HEK293 (cell line): ENCODE measurements at regions not wholly inside any gene's neighbourhood (a gene's known extent, or its start where the extent isn't known, plus 50 kb on each side); places are given as distances from the start of the nearest gene placed in this dataset.

Experiments used
- CTCF ChIA-PET: fragments of 350-600 bp; formaldehyde crosslinking; extraction: SDS; loops from one replicate; lab custom pipeline; 2021; ENCODE audit warnings: antibody characterized with exemption; lab: Yijun Ruan, JAX
- POLR2A ChIA-PET: fragments of 300-600 bp; formaldehyde crosslinking; extraction: SDS; loops from one replicate; lab custom pipeline; 2020; ENCODE audit warnings: antibody characterized with exemption, inconsistent platforms; lab: Yijun Ruan, JAX
- H3K27ac ChIP-seq: fragments of 200-500 bp; sonication (Bioruptor generic); 2 replicates; pipeline ENCODE4 v1.5.1; 2014; ENCODE audit warnings: low read depth, low read length, control low read depth, inconsistent platforms; ENCODE audit errors: extremely low read depth
- H3K36me3 ChIP-seq, 2 experiments: fragments of 200-500 bp in 1 of 2; sonication (Bioruptor generic) in 1 of 2; 1 replicate in 1 of 2; 2 replicates in 1 of 2; pipeline ENCODE4 v1.5.1; 2014 to 2017; ENCODE audit warnings: inconsistent platforms in 2 of 2, low read length in 2 of 2; ENCODE audit not compliant: control insufficient read depth in 2 of 2, insufficient read depth in 1 of 2
- H3K4me1 ChIP-seq: fragments of 200-500 bp; sonication (Bioruptor generic); 2 replicates; pipeline ENCODE4 v1.5.1; 2014; ENCODE audit warnings: mild to moderate bottlenecking, low read length, inconsistent platforms; ENCODE audit not compliant: control insufficient read depth, insufficient read depth
- H3K4me3 ChIP-seq: 2 replicates; pipeline ENCODE4 v1.5.1; 2011; ENCODE audit warnings: low read depth, mild to moderate bottlenecking, control low read depth, low read length, moderate library complexity
- H3K9me3 ChIP-seq: fragments of 200-500 bp; sonication (Bioruptor generic); 2 replicates; pipeline ENCODE4 v1.5.1; 2014; ENCODE audit warnings: low read depth, low read length, inconsistent platforms; ENCODE audit not compliant: control insufficient read depth, insufficient read depth
- GLIS1 ChIP-seq: fragments of 450-650 bp; formaldehyde crosslinking; IDR thresholded peaks from 2 replicates; pipeline ENCODE4 v1.5.1; 2016; ENCODE audit warnings: missing biosample characterization, missing genetic modification characterization
- HOXC10 ChIP-seq: sonication (generic); formaldehyde crosslinking; IDR thresholded peaks from 2 replicates; pipeline ENCODE4 v1.8.1; 2023; ENCODE audit warnings: mild to moderate bottlenecking, missing genetic modification reagents
- KLF16 ChIP-seq: fragments of 450-650 bp; formaldehyde crosslinking; IDR thresholded peaks from 2 replicates; pipeline ENCODE4 v1.5.1; 2017; ENCODE audit warnings: missing biosample characterization, missing genetic modification characterization
- KLF8 ChIP-seq: fragments of 450-650 bp; formaldehyde crosslinking; IDR thresholded peaks from 2 replicates; pipeline ENCODE4 v1.5.1; 2016; ENCODE audit warnings: missing biosample characterization, missing genetic modification characterization
- SCRT2 ChIP-seq: fragments of 450-650 bp; formaldehyde crosslinking; IDR thresholded peaks from 2 replicates; pipeline ENCODE4 v1.5.1; 2016; ENCODE audit warnings: missing biosample characterization, missing genetic modification characterization
- TRIM28 ChIP-seq: IDR thresholded peaks from 2 replicates; pipeline ENCODE4 v1.6.1; 2011; ENCODE audit warnings: low read length, control low read depth, borderline replicate concordance
- WT1 ChIP-seq: fragments of 450-650 bp; formaldehyde crosslinking; IDR thresholded peaks from 2 replicates; pipeline ENCODE4 v1.5.1; 2016; ENCODE audit warnings: missing biosample characterization, missing genetic modification characterization
- YY2 ChIP-seq: fragments of 450-650 bp; formaldehyde crosslinking; IDR thresholded peaks from 2 replicates; pipeline ENCODE4 v1.5.1; 2016; ENCODE audit warnings: missing biosample characterization, missing genetic modification characterization
- ZFP3 ChIP-seq: fragments of 450-650 bp; formaldehyde crosslinking; IDR thresholded peaks from 2 replicates; pipeline ENCODE4 v1.5.1; 2016; ENCODE audit warnings: low read depth, missing biosample characterization, missing genetic modification characterization
- ZNF211 ChIP-seq: fragments of 450-650 bp; formaldehyde crosslinking; IDR thresholded peaks from 2 replicates; pipeline ENCODE4 v1.5.1; 2016; ENCODE audit warnings: low read depth, missing biosample characterization, missing genetic modification characterization
- ZNF449 ChIP-seq: fragments of 450-650 bp; formaldehyde crosslinking; IDR thresholded peaks from 2 replicates; pipeline ENCODE4 v1.5.1; 2017; ENCODE audit warnings: missing biosample characterization, mild to moderate bottlenecking, missing genetic modification characterization, moderate library complexity
- ZNF529 ChIP-seq: fragments of 450-650 bp; formaldehyde crosslinking; IDR thresholded peaks from 2 replicates; pipeline ENCODE4 v1.5.1; 2017; ENCODE audit warnings: missing genetic modification characterization, missing biosample characterization; ENCODE audit not compliant: insufficient replicate concordance
- ZNF548 ChIP-seq: fragments of 450-650 bp; formaldehyde crosslinking; IDR thresholded peaks from 2 replicates; pipeline ENCODE4 v1.5.1; 2016; ENCODE audit warnings: missing biosample characterization, missing genetic modification characterization
- ZNF549 ChIP-seq: fragments of 450-650 bp; IDR thresholded peaks from 2 replicates; pipeline ENCODE4 v1.5.1; 2018; ENCODE audit warnings: missing biosample characterization, missing genetic modification characterization, mild to moderate bottlenecking, inconsistent platforms, moderate library complexity
- ZNF558 ChIP-seq: fragments of 450-650 bp; formaldehyde crosslinking; IDR thresholded peaks from 2 replicates; pipeline ENCODE4 v1.5.1; 2016; ENCODE audit warnings: missing biosample characterization, missing genetic modification characterization
- ZNF560 ChIP-seq: fragments of 450-650 bp; formaldehyde crosslinking; IDR thresholded peaks from 2 replicates; pipeline ENCODE4 v1.5.1; 2017; ENCODE audit warnings: missing biosample characterization, missing genetic modification characterization, borderline replicate concordance
- ZNF561 ChIP-seq: fragments of 450-650 bp; IDR thresholded peaks from 2 replicates; pipeline ENCODE4 v1.5.1; 2018; ENCODE audit warnings: missing biosample characterization, missing genetic modification characterization, borderline replicate concordance
- ZNF701 ChIP-seq: fragments of 450-650 bp; formaldehyde crosslinking; IDR thresholded peaks from 2 replicates; pipeline ENCODE4 v1.5.1; 2016; ENCODE audit warnings: missing biosample characterization, missing genetic modification characterization
- TF ChIP-seq, protein P1 (sequence below): fragments of 450-650 bp; formaldehyde crosslinking; IDR thresholded peaks from 2 replicates; pipeline ENCODE4 v1.5.1; 2017; ENCODE audit warnings: missing biosample characterization, missing genetic modification characterization
- TF ChIP-seq, protein P2 (sequence below): fragments of 450-650 bp; formaldehyde crosslinking; IDR thresholded peaks from 2 replicates; pipeline ENCODE4 v1.5.1; 2016; ENCODE audit warnings: missing biosample characterization, missing genetic modification characterization
- TF ChIP-seq, protein P3 (sequence below): fragments of 450-650 bp; formaldehyde crosslinking; IDR thresholded peaks from 2 replicates; pipeline ENCODE4 v1.5.1; 2017; ENCODE audit warnings: missing biosample characterization, missing genetic modification characterization

DNA sequence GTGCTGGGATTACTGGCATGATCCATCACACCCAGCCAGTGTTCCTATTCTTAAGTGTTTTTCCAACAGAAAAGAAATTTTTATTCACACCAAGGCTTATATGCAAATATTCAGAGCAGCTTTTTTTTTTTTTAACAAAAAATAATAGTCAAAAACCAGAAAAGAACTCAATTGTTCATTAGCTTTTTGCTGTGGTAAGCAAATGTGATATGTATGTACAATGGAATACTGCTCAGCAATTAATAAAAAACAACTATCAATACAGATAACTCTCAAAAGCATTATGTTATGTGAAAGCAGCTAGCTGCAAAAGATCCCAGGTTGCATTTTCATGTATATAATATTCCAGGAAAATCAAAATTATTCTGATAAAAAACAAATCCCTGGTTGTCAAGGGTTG lies 132.3 kb downstream of the SLIT2 start:
- Histone ChIP-seq H3K4me3 (no peak overlapping the region), H3K4me1 (no peaks in the 10 kb centered on the region), H3K27ac (no peak overlapping the region)
- CTCF ChIA-PET: interaction anchor here (2.6 kb wide), 1 partner anchor 11 kb away, joined by 13 read pairs; no protein-coding TSS in a partner anchor
- no peak for TF ChIP-seq YY2 (tag by site-specific recombination)
- TF ChIP-seq KLF16 (tag by site-specific recombination): no peak
- TF ChIP-seq WT1 (tag by site-specific recombination): no peak
- TF ChIP-seq ZNF211 (tag by site-specific recombination): no peak
- no peak for TF ChIP-seq GLIS1 (tag by site-specific recombination)
- TF ChIP-seq TRIM28: no peak
- TF ChIP-seq ZNF449 (tag by site-specific recombination): no peak
- TF ChIP-seq ZFP3 (tag by site-specific recombination): no peak
- TF ChIP-seq, all 188 proteins: peak for 0
- POLR2A ChIA-PET: no interaction called here
- H3K36me3 ChIP-seq: peaks cover 0 to 4% of the 10 kb centered on the region in 2 experiments; a peak in 1 of 3 replicates
- no peaks in the 10 kb centered on the region for H3K9me3 ChIP-seq

GRCh38 chr4:20384456-20384855 lies 132.8 kb downstream of the SLIT2 start:
- Histone ChIP-seq H3K27ac (no peak overlapping the region), H3K36me3 (peaks cover 0 to 4% of the 10 kb centered on the region in 2 experiments; a peak in 1 of 3 replicates), H3K4me3 (no peak overlapping the region), H3K4me1 (no peaks in the 10 kb centered on the region), H3K9me3 (no peaks in the 10 kb centered on the region)
- TF ChIP-seq ZNF529 (tag by site-specific recombination) (no peak), HOXC10 (CRISPR knock-in tag) (no peak), ZNF561 (tag by site-specific recombination) (no peak), ZNF549 (tag by site-specific recombination) (no peak), ZNF701 (no peak), ZNF548 (tag by site-specific recombination) (no peak), KLF8 (no peak), ZNF560 (tag by site-specific recombination) (no peak)
- TF ChIP-seq, protein P1, sequence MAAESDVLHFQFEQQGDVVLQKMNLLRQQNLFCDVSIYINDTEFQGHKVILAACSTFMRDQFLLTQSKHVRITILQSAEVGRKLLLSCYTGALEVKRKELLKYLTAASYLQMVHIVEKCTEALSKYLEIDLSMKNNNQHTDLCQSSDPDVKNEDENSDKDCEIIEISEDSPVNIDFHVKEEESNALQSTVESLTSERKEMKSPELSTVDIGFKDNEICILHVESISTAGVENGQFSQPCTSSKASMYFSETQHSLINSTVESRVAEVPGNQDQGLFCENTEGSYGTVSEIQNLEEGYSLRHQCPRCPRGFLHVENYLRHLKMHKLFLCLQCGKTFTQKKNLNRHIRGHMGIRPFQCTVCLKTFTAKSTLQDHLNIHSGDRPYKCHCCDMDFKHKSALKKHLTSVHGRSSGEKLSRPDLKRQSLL: no peak
- POLR2A ChIA-PET: no interaction called here
- CTCF ChIA-PET: interaction anchor here (2.6 kb wide), 1 partner anchor 10 kb away, joined by 13 read pairs; no protein-coding TSS in a partner anchor

DNA sequence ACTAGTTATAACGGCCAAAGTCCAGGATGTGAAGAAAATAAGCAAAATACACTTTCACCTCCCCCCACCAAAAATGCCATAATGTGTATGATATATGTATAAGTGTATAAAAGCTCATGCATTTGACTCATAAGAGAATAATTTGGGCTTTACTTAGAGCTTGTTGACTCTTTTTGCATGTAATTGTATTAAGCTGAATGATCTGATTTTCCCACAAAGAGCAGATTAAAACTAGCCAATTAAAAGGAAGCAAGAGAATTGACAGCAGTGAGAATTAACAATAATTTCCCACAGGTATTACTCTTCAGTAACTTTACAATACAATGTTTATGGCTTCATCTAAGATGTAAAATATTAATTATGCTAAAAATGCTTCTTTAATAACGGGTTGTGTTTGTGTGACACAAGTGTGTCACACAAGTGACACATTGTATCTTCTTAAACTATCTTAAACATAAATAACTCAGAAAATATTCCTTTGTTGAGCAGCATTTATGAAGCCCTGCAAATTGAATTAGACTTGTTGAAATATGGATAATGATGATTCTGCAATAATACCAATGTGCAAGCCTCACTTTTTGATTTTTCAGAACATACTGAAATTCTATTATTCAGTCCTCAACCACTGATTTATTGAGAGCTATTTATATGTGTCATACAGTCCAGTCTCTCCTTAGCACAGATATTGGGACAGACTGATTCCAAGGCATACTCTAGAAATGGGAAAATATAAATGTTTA lies 134.5 kb downstream of the SLIT2 start:
- no peaks in the 10 kb centered on the region for H3K9me3 ChIP-seq
- ChIA-PET CTCF (interaction anchor here (0.6 to 1.9 kb wide), 2 partner anchors 9 to 27 kb away, joined by 3 to 6 read pairs; no protein-coding TSS in a partner anchor), POLR2A (no interaction called here)
- no peak overlapping the region for H3K4me3 ChIP-seq
- TF ChIP-seq, protein P2, sequence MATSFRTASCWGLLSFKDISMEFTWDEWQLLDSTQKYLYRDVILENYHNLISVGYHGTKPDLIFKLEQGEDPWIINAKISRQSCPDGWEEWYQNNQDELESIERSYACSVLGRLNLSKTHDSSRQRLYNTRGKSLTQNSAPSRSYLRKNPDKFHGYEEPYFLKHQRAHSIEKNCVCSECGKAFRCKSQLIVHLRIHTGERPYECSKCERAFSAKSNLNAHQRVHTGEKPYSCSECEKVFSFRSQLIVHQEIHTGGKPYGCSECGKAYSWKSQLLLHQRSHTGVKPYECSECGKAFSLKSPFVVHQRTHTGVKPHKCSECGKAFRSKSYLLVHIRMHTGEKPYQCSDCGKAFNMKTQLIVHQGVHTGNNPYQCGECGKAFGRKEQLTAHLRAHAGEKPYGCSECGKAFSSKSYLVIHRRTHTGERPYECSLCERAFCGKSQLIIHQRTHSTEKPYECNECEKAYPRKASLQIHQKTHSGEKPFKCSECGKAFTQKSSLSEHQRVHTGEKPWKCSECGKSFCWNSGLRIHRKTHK: no peak
- TF ChIP-seq ZNF558: no peak
- TF ChIP-seq SCRT2 (tag by site-specific recombination): no peak
- TF ChIP-seq, protein P3, sequence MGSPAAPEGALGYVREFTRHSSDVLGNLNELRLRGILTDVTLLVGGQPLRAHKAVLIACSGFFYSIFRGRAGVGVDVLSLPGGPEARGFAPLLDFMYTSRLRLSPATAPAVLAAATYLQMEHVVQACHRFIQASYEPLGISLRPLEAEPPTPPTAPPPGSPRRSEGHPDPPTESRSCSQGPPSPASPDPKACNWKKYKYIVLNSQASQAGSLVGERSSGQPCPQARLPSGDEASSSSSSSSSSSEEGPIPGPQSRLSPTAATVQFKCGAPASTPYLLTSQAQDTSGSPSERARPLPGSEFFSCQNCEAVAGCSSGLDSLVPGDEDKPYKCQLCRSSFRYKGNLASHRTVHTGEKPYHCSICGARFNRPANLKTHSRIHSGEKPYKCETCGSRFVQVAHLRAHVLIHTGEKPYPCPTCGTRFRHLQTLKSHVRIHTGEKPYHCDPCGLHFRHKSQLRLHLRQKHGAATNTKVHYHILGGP (tag by site-specific recombination): no peak
- no peak for TF ChIP-seq ZFP3 (tag by site-specific recombination)
- H3K4me1 ChIP-seq: no peaks in the 10 kb centered on the region
- H3K36me3 ChIP-seq: peaks cover 0 to 4% of the 10 kb centered on the region in 2 experiments; a peak in 1 of 3 replicates
- H3K27ac ChIP-seq: no peak overlapping the region
